K562 (cell line): ENCODE measurements at regions not wholly inside any gene's neighbourhood (a gene's known extent, or its start where the extent isn't known, plus 50 kb on each side); places are given as distances from the start of the nearest gene placed in this dataset.

Experiments used
- ATAC-seq: fragments of 200-7000 bp; cut with Tn5 transposase; 3 replicates; pipeline ENCODE4 v1.9.1; 2020; ENCODE audit warnings: moderate library complexity
- BruUV-seq: library from RNA; stranded (reverse); fragments of 400-500 nt; replicated peaks from 2 replicates; lab custom pipeline; 2021; lab: Mats Ljungman, UMichigan
- CTCF ChIA-PET: fragments of 300-600 bp; formaldehyde crosslinking; extraction: SDS; loops from one replicate; lab custom pipeline; 2021; ENCODE audit warnings: low intra/inter-chr PET ratio; lab: Yijun Ruan, JAX
- POLR2A ChIA-PET: fragments of 300-600, 350-650 bp; sonication (Branson Sonifier 250); formaldehyde crosslinking; extraction: SDS; loops from one replicate; lab custom pipeline; 2021; ENCODE audit warnings: antibody characterized with exemption, inconsistent platforms; lab: Yijun Ruan, JAX
- DNase-seq, 4 experiments: peaks; one replicate each; pipeline versions ENCODE4 v3.0.0 to v3.0.0-alpha.2; 2011 to 2018; ENCODE audit warnings: low spot score in 3 of 4, mixed read lengths in 3 of 4; ENCODE audit errors: extremely low read depth in 1 of 4
- FAIRE-seq: peaks from 2 replicates; lab custom pipeline; 2011; peaks lifted over from hg19 to GRCh38; lab: Jason Lieb, UNC
- H2AFZ ChIP-seq: 2 replicates; pipeline ENCODE4 v1.6.0; 2011; ENCODE audit warnings: low read depth, low read length, control low read depth, inconsistent platforms
- H3K27ac ChIP-seq: fragments of 200-600 bp; 3 replicates; pipeline ENCODE4 v1.8.0; 2011; ENCODE audit warnings: low read depth, mild to moderate bottlenecking, control low read depth, inconsistent platforms, low read length, moderate library complexity, mixed read lengths; ENCODE audit errors: extremely low read depth
- H3K27me3 ChIP-seq, 2 experiments: fragments of 300-600 bp in 1 of 2; 2 replicates in 1 of 2; 3 replicates in 1 of 2; pipeline versions ENCODE4 v1.6.0 to v1.8.0; 2011; ENCODE audit warnings: inconsistent platforms in 2 of 2, low read length in 2 of 2, mild to moderate bottlenecking in 1 of 2, mixed read lengths in 1 of 2, moderate library complexity in 1 of 2; ENCODE audit not compliant: control insufficient read depth in 2 of 2, insufficient read depth in 2 of 2
- H3K36me3 ChIP-seq: fragments of 300-600 bp; 3 replicates; pipeline ENCODE4 v1.8.0; 2011; ENCODE audit warnings: mild to moderate bottlenecking, low read length, inconsistent platforms; ENCODE audit not compliant: control insufficient read depth, insufficient read depth
- H3K4me1 ChIP-seq, 2 experiments: fragments of 200-600 bp in 1 of 2; replicated peaks in 1 of 2; 2 replicates in 1 of 2; 3 replicates in 1 of 2; pipeline versions ENCODE4 v1.5.1 to v1.8.0; 2011; ENCODE audit warnings: inconsistent platforms in 2 of 2, low read length in 2 of 2, mild to moderate bottlenecking in 1 of 2, mixed read lengths in 1 of 2, moderate library complexity in 1 of 2; ENCODE audit not compliant: control insufficient read depth in 2 of 2, insufficient read depth in 2 of 2
- H3K4me2 ChIP-seq: 2 replicates; pipeline ENCODE4 v1.6.1; 2011; ENCODE audit warnings: low read length, control low read depth, inconsistent platforms, mixed read lengths; ENCODE audit not compliant: insufficient read depth
- H3K4me3 ChIP-seq: fragments of 200-600 bp; sonication (generic), shearing (Covaris generic); 2 replicates; pipeline ENCODE4 v1.5.1; 2016; ENCODE audit warnings: control low read depth, inconsistent platforms
- H3K79me2 ChIP-seq: fragments of 200-600 bp; 3 replicates; pipeline ENCODE4 v1.8.0; 2011; ENCODE audit warnings: low read length, inconsistent platforms; ENCODE audit not compliant: control insufficient read depth, insufficient read depth
- H3K9ac ChIP-seq, 2 experiments: 2 replicates each; pipeline versions ENCODE4 v1.6.0 to v1.6.1; 2011; ENCODE audit warnings: low read depth in 2 of 2, low read length in 2 of 2, control low read depth in 1 of 2, inconsistent platforms in 1 of 2, mild to moderate bottlenecking in 1 of 2, mixed read lengths in 1 of 2; ENCODE audit not compliant: insufficient read depth in 1 of 2
- H3K9me1 ChIP-seq: one replicate; pipeline ENCODE4 v1.6.0; 2011; ENCODE audit warnings: inconsistent platforms, mild to moderate bottlenecking, low read length, moderate library complexity; ENCODE audit not compliant: control insufficient read depth, insufficient read depth
- H3K9me3 ChIP-seq: replicated peaks from 2 replicates; pipeline ENCODE4 v1.5.1; 2011; ENCODE audit warnings: low read depth, low read length, inconsistent platforms; ENCODE audit not compliant: control insufficient read depth, insufficient read depth
- H4K20me1 ChIP-seq: replicated peaks from 2 replicates; pipeline ENCODE4 v1.6.1; 2011; ENCODE audit warnings: low read length, inconsistent platforms, mixed read lengths; ENCODE audit not compliant: control insufficient read depth, insufficient read depth
- CHD1 ChIP-seq: fragments of 200-600 bp; sonication (generic); IDR thresholded peaks from one replicate; pipeline ENCODE4 v1.6.1; 2012; ENCODE audit warnings: mild to moderate bottlenecking, moderate library complexity, low read length, inconsistent platforms
- EP400 ChIP-seq: fragments of 450-650 bp; IDR thresholded peaks from 2 replicates; pipeline ENCODE4 v1.6.1; 2017; ENCODE audit warnings: antibody characterized with exemption, mild to moderate bottlenecking, moderate library complexity
- FOXP1 ChIP-seq: sonication (generic); formaldehyde crosslinking; IDR thresholded peaks from 2 replicates; pipeline ENCODE4 v1.8.0; 2022; ENCODE audit warnings: mild to moderate bottlenecking, missing genetic modification reagents
- L3MBTL2 ChIP-seq: fragments of 450-650 bp; IDR thresholded peaks from 2 replicates; pipeline ENCODE4 v1.6.1; 2016; ENCODE audit warnings: mild to moderate bottlenecking, moderate library complexity
- RB1 ChIP-seq: fragments of 450-650 bp; IDR thresholded peaks from 2 replicates; pipeline ENCODE4 v1.6.1; 2017; ENCODE audit warnings: low read depth, mild to moderate bottlenecking
- RHOXF2B ChIP-seq: fragments of 250-450 bp; sonication (Bioruptor Pico); conservative IDR thresholded peaks from 2 replicates; pipeline ENCODE4 v1.5.1; 2021
- SNRNP70 ChIP-seq: fragments of 200-400 bp; formaldehyde crosslinking; optimal IDR thresholded peaks from 2 replicates; pipeline ENCODE3; 2017; ENCODE audit warnings: low read depth, low read length
- TCF3 ChIP-seq: sonication (generic); formaldehyde crosslinking; IDR thresholded peaks from 2 replicates; pipeline ENCODE4 v1.4.0; 2020; ENCODE audit warnings: mild to moderate bottlenecking, missing genetic modification reagents
- WGBS: fragments of 100-300 bp; shearing (Covaris generic); methylation state at CpG from one replicate; pipeline ENCODE4 v1.1.6; 2016; ENCODE audit warnings: low coverage, mixed read lengths; ENCODE audit not compliant: insufficient coverage; ENCODE audit errors: missing lambda C conversion rate; 5-methylcytosine and 5-hydroxymethylcytosine counted together
- in situ Hi-C: fragments of 300-500 bp; cut with MboI; formaldehyde crosslinking; loops from 4 replicates; pipeline ENCODE4 v1.15.0; 2018; ENCODE audit warnings: inconsistent platforms, mixed read lengths
- intact Hi-C: fragments of 100-400 bp; cut with micrococcal nuclease; formaldehyde crosslinking; loops from 2 replicates; pipeline ENCODE4 v1.14.2; 2022
- TF ChIP-seq, protein P1 (sequence below): fragments of 450-650 bp; IDR thresholded peaks from 2 replicates; pipeline ENCODE4 v1.6.1; 2016; ENCODE audit warnings: low read depth, mild to moderate bottlenecking, moderate library complexity

DNA sequence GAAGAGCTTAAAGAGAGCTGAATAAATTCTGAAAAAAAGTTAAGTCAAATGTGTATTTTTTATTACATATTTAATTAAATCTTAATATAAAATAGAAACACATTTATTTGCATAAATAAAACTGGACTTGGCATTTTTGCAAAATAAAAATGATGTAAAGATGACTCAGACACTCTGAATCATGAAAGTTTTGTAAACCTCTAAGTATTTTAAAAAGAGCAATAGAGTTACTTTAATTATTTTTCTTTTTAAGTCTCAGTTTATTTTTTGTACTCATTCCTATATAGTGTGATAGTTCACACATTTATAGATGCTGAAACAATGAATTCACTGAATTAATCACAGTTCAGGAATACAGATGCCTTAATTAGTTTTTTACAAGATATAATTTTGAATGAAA is 109.9 kb upstream of the DTNA start (continued):
- no peak for TF ChIP-seq RHOXF2B
- TF ChIP-seq RB1, result no peak
- no peak for TF ChIP-seq EP400
- TF ChIP-seq, protein P1, sequence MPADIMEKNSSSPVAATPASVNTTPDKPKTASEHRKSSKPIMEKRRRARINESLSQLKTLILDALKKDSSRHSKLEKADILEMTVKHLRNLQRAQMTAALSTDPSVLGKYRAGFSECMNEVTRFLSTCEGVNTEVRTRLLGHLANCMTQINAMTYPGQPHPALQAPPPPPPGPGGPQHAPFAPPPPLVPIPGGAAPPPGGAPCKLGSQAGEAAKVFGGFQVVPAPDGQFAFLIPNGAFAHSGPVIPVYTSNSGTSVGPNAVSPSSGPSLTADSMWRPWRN, result no peak
- TF ChIP-seq CHD1, result no peak

DNA sequence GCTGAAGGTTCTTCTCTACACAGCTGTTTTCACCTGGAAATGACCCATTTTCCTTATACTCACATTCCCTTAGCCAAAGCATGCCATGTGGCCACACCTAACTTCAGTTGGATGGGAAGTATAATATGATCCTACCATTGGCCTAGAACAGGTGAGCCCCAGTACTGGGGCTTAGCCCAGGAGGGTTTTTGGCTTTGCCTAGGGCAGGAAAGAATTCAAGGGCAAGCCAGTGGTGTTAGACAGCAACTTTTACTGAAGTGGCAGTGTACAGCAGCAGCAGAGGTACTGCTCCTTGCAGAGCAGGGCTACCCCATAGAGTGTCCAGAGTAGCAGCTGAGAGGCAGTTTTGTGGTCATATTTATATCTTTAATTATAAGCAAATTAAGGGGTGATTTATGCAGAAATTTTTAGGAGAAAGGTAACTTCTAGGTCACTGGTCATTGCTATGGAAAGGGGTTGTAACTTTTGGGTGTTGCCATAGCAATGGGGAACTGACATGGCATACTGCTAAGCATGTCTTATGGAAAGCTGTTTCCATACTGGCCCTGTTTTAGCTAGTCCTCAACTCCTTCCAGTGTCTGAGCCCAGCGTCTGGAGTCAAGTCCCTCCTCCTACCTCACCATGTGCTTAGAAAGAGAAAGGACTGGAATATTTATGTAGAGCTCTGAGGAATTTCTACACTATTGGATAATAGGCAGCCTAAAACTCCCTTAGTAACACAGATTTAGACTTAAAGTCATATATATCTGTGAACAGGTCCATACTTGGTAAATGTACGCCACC is 109.0 kb upstream of the DTNA start:
- Histone ChIP-seq H3K4me2 (no peak overlapping the region), H3K36me3 (no peaks in the 10 kb centered on the region), H3K79me2 (no peaks in the 10 kb centered on the region), H3K4me1 (no peaks in the 10 kb centered on the region), H3K27me3 (no peaks in the 10 kb centered on the region), H3K4me3 (no peak overlapping the region), H2AFZ (no peak overlapping the region), H4K20me1 (no peaks in the 10 kb centered on the region), H3K27ac (no peak overlapping the region), H3K9me3 (no peaks in the 10 kb centered on the region), H3K9ac (no peak overlapping the region), H3K9me1 (no peaks in the 10 kb centered on the region)
- BruUV-seq, result no TSS peak
- in situ Hi-C loops, result no loop called here
- FAIRE-seq (no peak), DNase-seq (no peak), ATAC-seq (no peak)
- intact Hi-C loops, result no loop called here
- TF ChIP-seq TCF3 (CRISPR knock-in tag) (no peak), L3MBTL2 (no peak), SNRNP70 (no peak), FOXP1 (CRISPR knock-in tag) (no peak)
- ChIA-PET CTCF (no interaction called here), POLR2A (no interaction called here)
- WGBS, result 0% methylated on average over 2 of the region's 2 CpGs
